ENCODE measurements at regions not wholly inside any gene's neighbourhood (a gene's known extent, or its start where the extent isn't known, plus 50 kb on each side); places are given as distances from the start of the nearest gene placed in this dataset.

DNA sequence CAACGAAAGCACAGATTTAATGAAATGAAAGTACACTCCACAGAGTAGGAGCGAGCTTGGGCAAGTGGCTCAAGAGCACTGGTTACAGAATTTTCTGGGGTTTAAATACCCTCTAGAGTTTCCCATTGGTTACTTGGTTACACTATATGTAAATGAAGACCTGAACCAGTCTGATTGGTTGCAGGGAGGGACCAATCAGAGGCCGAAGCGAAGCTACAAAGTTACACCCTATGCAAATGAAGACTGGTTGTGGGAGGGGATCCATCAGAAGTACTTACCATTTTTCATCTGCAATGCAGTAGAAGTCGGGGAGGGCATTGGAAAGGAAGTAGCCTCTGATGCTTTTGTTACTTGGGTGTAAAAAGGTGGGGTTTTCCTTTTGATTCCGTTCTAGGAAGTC lies 132.0 kb downstream of the PMP22 start:
- Histone ChIP-seq H3K23ac (ENCODE audit: low read length) (no peak overlapping the region), H3K56ac (ENCODE audit: low read length) (no peak overlapping the region), H2BK120ac (ENCODE audit: low read depth, low read length) (no peak overlapping the region), H3K36me3 (ENCODE audit: control insufficient read depth, insufficient read depth, low read length) (no peaks in the 10 kb centered on the region), H2AK5ac (ENCODE audit: low read length) (no peak overlapping the region), H2BK15ac (replicated peaks; ENCODE audit: low read depth) (no peak overlapping the region), H4K5ac (ENCODE audit: low read length) (no peak overlapping the region), H3K4me2 (ENCODE audit: low read length) (no peak overlapping the region), H3K79me1 (ENCODE audit: low read length) (no peaks in the 10 kb centered on the region), H3K9ac (ENCODE audit: low read length) (no peak overlapping the region), H3K27ac (ENCODE audit: low read depth, low read length) (no peak overlapping the region), H3K79me2 (ENCODE audit: control insufficient read depth, insufficient read depth, low read length) (no peaks in the 10 kb centered on the region), H2BK5ac (ENCODE audit: low read length) (no peak overlapping the region), H4K8ac (ENCODE audit: low read depth, low read length) (no peak overlapping the region), H3K4me1 (ENCODE audit: control insufficient read depth, low read depth, low read length) (no peaks in the 10 kb centered on the region), H3K27me3 (ENCODE audit: insufficient read depth, low read length, poor library complexity) (no peaks in the 10 kb centered on the region), H3K4me3 (ENCODE audit: low read length) (no peak overlapping the region), H3K4ac (ENCODE audit: low read depth, low read length) (no peak overlapping the region), H3K18ac (ENCODE audit: low read length) (no peak overlapping the region)
- DNase-seq: no peak
- WGBS (ENCODE audit: extremely low coverage, insufficient coverage, low lambda C conversion rate): no CpG with 5 or more reads among the region's 6 CpGs

DNA sequence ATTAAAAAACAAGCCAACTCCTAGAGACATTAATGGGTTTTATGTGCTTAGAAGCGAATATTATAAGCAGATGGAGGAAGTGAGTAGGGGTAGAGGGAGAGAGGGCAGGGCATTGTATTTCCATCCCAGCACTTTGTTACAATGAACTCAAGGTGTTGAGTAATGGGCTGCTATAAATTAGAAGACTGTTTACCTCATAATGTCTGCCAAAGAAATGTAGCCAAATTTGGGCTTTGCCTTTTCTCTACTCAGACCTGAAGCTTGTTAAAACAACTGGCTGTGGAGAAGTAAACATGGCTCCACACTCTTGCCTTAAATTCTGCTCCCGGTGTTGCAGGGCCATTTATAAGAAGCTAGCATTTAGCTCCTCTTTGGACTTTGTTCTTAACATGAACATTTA lies 134.7 kb downstream of the PMP22 start:
- WGBS (ENCODE audit: extremely low coverage, insufficient coverage, low lambda C conversion rate): no CpG with 5 or more reads among the region's 2 CpGs
- Histone ChIP-seq H2BK120ac (ENCODE audit: low read depth, low read length) (no peak overlapping the region), H3K79me1 (ENCODE audit: low read length) (no peaks in the 10 kb centered on the region), H3K4ac (ENCODE audit: low read depth, low read length) (no peak overlapping the region), H3K36me3 (ENCODE audit: control insufficient read depth, insufficient read depth, low read length) (no peaks in the 10 kb centered on the region), H3K56ac (ENCODE audit: low read length) (no peak overlapping the region), H4K8ac (ENCODE audit: low read depth, low read length) (no peak overlapping the region), H3K9ac (ENCODE audit: low read length) (no peak overlapping the region), H3K79me2 (ENCODE audit: control insufficient read depth, insufficient read depth, low read length) (no peaks in the 10 kb centered on the region), H3K18ac (ENCODE audit: low read length) (no peak overlapping the region), H3K23ac (ENCODE audit: low read length) (no peak overlapping the region), H3K27ac (ENCODE audit: low read depth, low read length) (no peak overlapping the region), H3K4me3 (ENCODE audit: low read length) (no peak overlapping the region), H4K5ac (ENCODE audit: low read length) (no peak overlapping the region), H3K27me3 (ENCODE audit: insufficient read depth, low read length, poor library complexity) (no peaks in the 10 kb centered on the region), H3K4me1 (ENCODE audit: control insufficient read depth, low read depth, low read length) (no peaks in the 10 kb centered on the region), H2AK5ac (ENCODE audit: low read length) (no peak overlapping the region), H3K4me2 (ENCODE audit: low read length) (no peak overlapping the region), H2BK15ac (replicated peaks; ENCODE audit: low read depth) (no peak overlapping the region), H2BK5ac (ENCODE audit: low read length) (no peak overlapping the region)
- no peak for DNase-seq

DNA sequence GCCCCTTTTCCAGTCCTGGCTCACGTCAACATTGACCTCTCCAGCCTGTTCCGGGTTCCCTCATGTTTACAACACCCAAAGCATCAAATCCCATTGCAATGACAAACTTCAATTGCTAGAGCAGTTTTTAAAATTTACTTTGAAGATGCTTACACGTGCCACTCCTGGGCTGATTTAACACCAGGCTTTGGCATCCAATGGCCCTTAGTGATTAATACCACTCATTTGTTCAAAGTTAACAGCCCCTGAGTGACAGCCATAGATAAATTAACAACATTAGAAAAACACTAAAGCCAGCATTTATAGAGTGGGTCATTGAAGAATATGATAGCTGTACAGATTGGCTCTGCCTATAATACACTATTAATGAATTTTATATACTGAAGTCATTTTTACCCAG lies 135.1 kb downstream of the PMP22 start:
- Histone ChIP-seq H3K79me1 (ENCODE audit: low read length) (no peaks in the 10 kb centered on the region), H3K4me3 (ENCODE audit: low read length) (no peak overlapping the region), H4K5ac (ENCODE audit: low read length) (no peak overlapping the region), H3K79me2 (ENCODE audit: control insufficient read depth, insufficient read depth, low read length) (no peaks in the 10 kb centered on the region), H3K4me1 (ENCODE audit: control insufficient read depth, low read depth, low read length) (no peaks in the 10 kb centered on the region), H4K8ac (ENCODE audit: low read depth, low read length) (no peak overlapping the region), H3K56ac (ENCODE audit: low read length) (no peak overlapping the region), H3K9ac (ENCODE audit: low read length) (no peak overlapping the region), H3K4ac (ENCODE audit: low read depth, low read length) (no peak overlapping the region), H3K18ac (ENCODE audit: low read length) (no peak overlapping the region), H2BK15ac (replicated peaks; ENCODE audit: low read depth) (no peak overlapping the region), H2BK5ac (ENCODE audit: low read length) (no peak overlapping the region), H3K27me3 (ENCODE audit: insufficient read depth, low read length, poor library complexity) (no peaks in the 10 kb centered on the region), H3K27ac (ENCODE audit: low read depth, low read length) (no peak overlapping the region), H3K36me3 (ENCODE audit: control insufficient read depth, insufficient read depth, low read length) (no peaks in the 10 kb centered on the region), H2AK5ac (ENCODE audit: low read length) (no peak overlapping the region), H2BK120ac (ENCODE audit: low read depth, low read length) (no peak overlapping the region), H3K4me2 (ENCODE audit: low read length) (no peak overlapping the region), H3K23ac (ENCODE audit: low read length) (no peak overlapping the region)
- no peak for DNase-seq
- no CpG with 5 or more reads among the region's 3 CpGs for WGBS (ENCODE audit: extremely low coverage, insufficient coverage, low lambda C conversion rate)

DNA sequence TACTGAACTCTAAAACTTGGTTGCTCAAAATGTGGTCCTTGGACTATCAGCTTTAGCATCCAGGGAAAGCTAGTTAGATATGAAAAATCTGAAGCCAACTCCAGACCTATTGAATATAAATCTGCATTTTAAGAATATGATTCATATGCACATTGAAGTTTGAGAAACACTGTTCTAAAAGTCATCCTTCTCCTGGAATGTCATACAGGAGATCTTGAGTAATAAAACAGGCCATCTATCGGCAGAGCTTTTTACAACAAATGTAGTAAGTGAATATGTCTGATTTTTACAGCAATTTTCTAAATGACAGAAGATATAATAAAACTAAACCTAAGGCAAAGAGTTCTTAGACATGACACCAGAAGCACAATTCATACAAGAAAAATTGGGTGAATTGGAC lies 140.4 kb downstream of the PMP22 start:
- no peak overlapping the region for H3K56ac ChIP-seq (ENCODE audit: low read length)
- H2BK120ac ChIP-seq (ENCODE audit: low read depth, low read length): no peak overlapping the region
- H3K18ac ChIP-seq (ENCODE audit: low read length): no peak overlapping the region
- H3K79me2 ChIP-seq (ENCODE audit: control insufficient read depth, insufficient read depth, low read length): no peaks in the 10 kb centered on the region
- no peak overlapping the region for H2BK15ac ChIP-seq (replicated peaks; ENCODE audit: low read depth)
- H3K27ac ChIP-seq (ENCODE audit: low read depth, low read length): no peak overlapping the region
- no peak overlapping the region for H2BK5ac ChIP-seq (ENCODE audit: low read length)
- DNase-seq: no peak
- no peak overlapping the region for H3K4ac ChIP-seq (ENCODE audit: low read depth, low read length)
- H3K23ac ChIP-seq (ENCODE audit: low read length): no peak overlapping the region
- no peak overlapping the region for H3K4me3 ChIP-seq (ENCODE audit: low read length)
- no peak overlapping the region for H3K4me2 ChIP-seq (ENCODE audit: low read length)
- no peak overlapping the region for H4K8ac ChIP-seq (ENCODE audit: low read depth, low read length)
- no peaks in the 10 kb centered on the region for H3K79me1 ChIP-seq (ENCODE audit: low read length)
- H3K27me3 ChIP-seq (ENCODE audit: insufficient read depth, low read length, poor library complexity): no peaks in the 10 kb centered on the region
- no peak overlapping the region for H3K9ac ChIP-seq (ENCODE audit: low read length)
- H4K5ac ChIP-seq (ENCODE audit: low read length): no peak overlapping the region
- no peaks in the 10 kb centered on the region for H3K36me3 ChIP-seq (ENCODE audit: control insufficient read depth, insufficient read depth, low read length)
- WGBS (ENCODE audit: extremely low coverage, insufficient coverage, low lambda C conversion rate): no CpG with 5 or more reads among the region's 1 CpG
- no peak overlapping the region for H2AK5ac ChIP-seq (ENCODE audit: low read length)
- no peaks in the 10 kb centered on the region for H3K4me1 ChIP-seq (ENCODE audit: control insufficient read depth, low read depth, low read length)

DNA sequence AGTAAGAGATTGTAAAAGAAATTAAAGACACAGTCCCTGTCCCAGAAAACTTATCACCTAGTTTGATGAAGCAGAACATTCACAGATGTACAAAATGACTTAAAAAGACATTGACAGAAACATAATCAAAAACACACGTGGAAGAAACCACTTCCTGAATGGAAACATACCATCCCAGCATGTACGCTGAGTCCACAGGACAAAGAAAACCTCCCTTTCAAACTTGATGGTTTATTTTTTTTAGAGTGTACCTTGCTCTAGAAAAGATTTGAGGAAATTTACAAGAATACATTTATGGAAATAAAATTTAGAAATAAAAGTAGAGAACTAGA lies 140.9 kb downstream of the PMP22 start:
- DNase-seq: no peak
- Histone ChIP-seq H4K8ac (ENCODE audit: low read depth, low read length) (no peak overlapping the region), H4K5ac (ENCODE audit: low read length) (no peak overlapping the region), H2BK120ac (ENCODE audit: low read depth, low read length) (no peak overlapping the region), H3K79me1 (ENCODE audit: low read length) (no peaks in the 10 kb centered on the region), H3K27me3 (ENCODE audit: insufficient read depth, low read length, poor library complexity) (no peaks in the 10 kb centered on the region), H2AK5ac (ENCODE audit: low read length) (no peak overlapping the region), H3K4me1 (ENCODE audit: control insufficient read depth, low read depth, low read length) (no peaks in the 10 kb centered on the region), H3K27ac (ENCODE audit: low read depth, low read length) (no peak overlapping the region), H3K4ac (ENCODE audit: low read depth, low read length) (no peak overlapping the region), H3K23ac (ENCODE audit: low read length) (no peak overlapping the region), H3K9ac (ENCODE audit: low read length) (no peak overlapping the region), H3K36me3 (ENCODE audit: control insufficient read depth, insufficient read depth, low read length) (no peaks in the 10 kb centered on the region), H3K79me2 (ENCODE audit: control insufficient read depth, insufficient read depth, low read length) (no peaks in the 10 kb centered on the region), H3K4me3 (ENCODE audit: low read length) (no peak overlapping the region), H3K18ac (ENCODE audit: low read length) (no peak overlapping the region), H2BK5ac (ENCODE audit: low read length) (no peak overlapping the region), H2BK15ac (replicated peaks; ENCODE audit: low read depth) (no peak overlapping the region), H3K56ac (ENCODE audit: low read length) (no peak overlapping the region), H3K4me2 (ENCODE audit: low read length) (no peak overlapping the region)
- no CpG with 5 or more reads among the region's 2 CpGs for WGBS (ENCODE audit: extremely low coverage, insufficient coverage, low lambda C conversion rate)

DNA sequence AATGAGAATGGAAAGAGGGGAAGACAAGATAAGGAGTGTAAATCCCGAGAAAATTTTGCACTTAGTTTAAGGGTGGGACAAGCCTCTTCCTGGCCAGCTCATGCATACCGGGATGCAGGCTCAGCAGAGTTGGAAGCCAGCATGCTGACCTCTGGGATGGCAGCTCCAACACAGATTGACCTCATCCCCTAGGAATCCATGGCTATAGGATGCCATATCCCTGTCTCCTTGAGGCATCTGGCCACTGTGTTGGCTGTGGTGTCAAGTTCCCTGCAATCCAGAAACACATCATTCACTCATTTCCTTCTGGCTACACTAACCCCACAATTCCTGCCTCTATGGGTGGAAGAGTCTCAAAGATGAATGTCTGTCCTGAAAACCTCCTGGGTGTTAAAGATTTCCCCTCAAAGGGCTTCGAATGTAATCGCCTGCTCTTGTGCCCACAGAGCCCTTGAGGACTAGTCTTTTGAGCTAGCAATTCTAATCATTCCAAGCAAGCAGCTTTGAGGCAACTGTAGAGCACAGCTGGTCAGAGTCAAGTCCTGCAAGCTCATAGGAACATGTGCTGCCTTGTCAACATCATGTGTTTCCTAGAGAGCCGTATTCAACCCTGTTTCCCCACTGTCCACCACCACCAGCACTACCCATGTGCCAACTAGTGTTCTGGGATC lies 141.4 kb downstream of the PMP22 start:
- Histone ChIP-seq H2AK5ac (ENCODE audit: low read length) (no peak overlapping the region), H3K9ac (ENCODE audit: low read length) (no peak overlapping the region), H3K4me3 (ENCODE audit: low read length) (no peak overlapping the region), H3K18ac (ENCODE audit: low read length) (no peak overlapping the region), H3K27ac (ENCODE audit: low read depth, low read length) (no peak overlapping the region), H3K36me3 (ENCODE audit: control insufficient read depth, insufficient read depth, low read length) (no peaks in the 10 kb centered on the region), H3K27me3 (ENCODE audit: insufficient read depth, low read length, poor library complexity) (no peaks in the 10 kb centered on the region), H3K79me2 (ENCODE audit: control insufficient read depth, insufficient read depth, low read length) (no peaks in the 10 kb centered on the region), H4K5ac (ENCODE audit: low read length) (no peak overlapping the region), H2BK15ac (replicated peaks; ENCODE audit: low read depth) (no peak overlapping the region), H3K23ac (ENCODE audit: low read length) (no peak overlapping the region), H4K8ac (ENCODE audit: low read depth, low read length) (no peak overlapping the region), H3K4me2 (ENCODE audit: low read length) (no peak overlapping the region), H3K4ac (ENCODE audit: low read depth, low read length) (no peak overlapping the region), H3K79me1 (ENCODE audit: low read length) (no peaks in the 10 kb centered on the region), H2BK120ac (ENCODE audit: low read depth, low read length) (no peak overlapping the region), H2BK5ac (ENCODE audit: low read length) (no peak overlapping the region), H3K4me1 (ENCODE audit: control insufficient read depth, low read depth, low read length) (no peaks in the 10 kb centered on the region), H3K56ac (ENCODE audit: low read length) (no peak overlapping the region)
- no CpG with 5 or more reads among the region's 5 CpGs for WGBS (ENCODE audit: extremely low coverage, insufficient coverage, low lambda C conversion rate)
- peak; percentile 87 for DNase-seq

Data from mesendoderm (in vitro differentiated cells).